OCI-LY1 (cell line): ENCODE measurements at regions not wholly inside any gene's neighbourhood (a gene's known extent, or its start where the extent isn't known, plus 50 kb on each side); places are given as distances from the start of the nearest gene placed in this dataset.

ENCODE experiments used
- EZH2 ChIP-seq: fragments of 200-600 bp; sonication (generic), shearing (Covaris generic); IDR thresholded peaks from 2 replicates; pipeline ENCODE4 v1.8.0; 2017; ENCODE audit warnings: borderline replicate concordance, mixed run types, mild to moderate bottlenecking, antibody characterized with exemption, low read length, moderate library complexity, mixed read lengths
- TF ChIP-seq, protein P1 (sequence below): fragments of 200-600 bp; sonication (generic), shearing (Covaris generic); IDR thresholded peaks from 2 replicates; pipeline ENCODE4 v1.5.1; 2017; ENCODE audit warnings: mild to moderate bottlenecking, antibody characterized with exemption, low read length, moderate library complexity, mixed read lengths

DNA sequence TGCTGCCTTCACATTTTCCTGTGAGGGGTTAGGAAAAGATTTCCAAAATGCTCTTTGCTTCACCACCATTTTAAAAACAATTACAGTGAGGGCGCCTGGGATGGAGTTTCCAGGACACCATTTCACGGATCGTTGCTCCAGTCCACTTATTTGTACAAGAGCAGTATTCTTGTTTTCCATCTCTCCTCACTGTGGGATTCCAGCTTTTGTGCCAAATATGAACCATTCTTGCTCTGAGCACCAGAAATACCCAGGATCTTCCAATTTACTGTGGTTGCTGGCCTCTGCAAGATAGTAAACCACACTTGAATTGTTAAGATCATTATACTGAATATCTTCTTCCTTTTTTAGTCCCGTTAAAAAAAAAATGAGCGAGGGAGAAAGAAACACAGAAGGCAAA, 899.5 kb downstream of the TLE1 start:
- TF ChIP-seq, protein P1, sequence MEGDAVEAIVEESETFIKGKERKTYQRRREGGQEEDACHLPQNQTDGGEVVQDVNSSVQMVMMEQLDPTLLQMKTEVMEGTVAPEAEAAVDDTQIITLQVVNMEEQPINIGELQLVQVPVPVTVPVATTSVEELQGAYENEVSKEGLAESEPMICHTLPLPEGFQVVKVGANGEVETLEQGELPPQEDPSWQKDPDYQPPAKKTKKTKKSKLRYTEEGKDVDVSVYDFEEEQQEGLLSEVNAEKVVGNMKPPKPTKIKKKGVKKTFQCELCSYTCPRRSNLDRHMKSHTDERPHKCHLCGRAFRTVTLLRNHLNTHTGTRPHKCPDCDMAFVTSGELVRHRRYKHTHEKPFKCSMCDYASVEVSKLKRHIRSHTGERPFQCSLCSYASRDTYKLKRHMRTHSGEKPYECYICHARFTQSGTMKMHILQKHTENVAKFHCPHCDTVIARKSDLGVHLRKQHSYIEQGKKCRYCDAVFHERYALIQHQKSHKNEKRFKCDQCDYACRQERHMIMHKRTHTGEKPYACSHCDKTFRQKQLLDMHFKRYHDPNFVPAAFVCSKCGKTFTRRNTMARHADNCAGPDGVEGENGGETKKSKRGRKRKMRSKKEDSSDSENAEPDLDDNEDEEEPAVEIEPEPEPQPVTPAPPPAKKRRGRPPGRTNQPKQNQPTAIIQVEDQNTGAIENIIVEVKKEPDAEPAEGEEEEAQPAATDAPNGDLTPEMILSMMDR: no peak
- TF ChIP-seq EZH2: no peak
